ENCODE measurements at regions not wholly inside any gene's neighbourhood (a gene's known extent, or its start where the extent isn't known, plus 50 kb on each side); places are given as distances from the start of the nearest gene placed in this dataset.

GRCh38 chr14:58785701-58786100 lies 147.9 kb downstream of the DACT1 start (continued):
- TF ChIP-seq E4F1 (IDR thresholded peaks at IDR 0.05; ENCODE audit: borderline replicate concordance, partially characterized antibody): no peak

DNA sequence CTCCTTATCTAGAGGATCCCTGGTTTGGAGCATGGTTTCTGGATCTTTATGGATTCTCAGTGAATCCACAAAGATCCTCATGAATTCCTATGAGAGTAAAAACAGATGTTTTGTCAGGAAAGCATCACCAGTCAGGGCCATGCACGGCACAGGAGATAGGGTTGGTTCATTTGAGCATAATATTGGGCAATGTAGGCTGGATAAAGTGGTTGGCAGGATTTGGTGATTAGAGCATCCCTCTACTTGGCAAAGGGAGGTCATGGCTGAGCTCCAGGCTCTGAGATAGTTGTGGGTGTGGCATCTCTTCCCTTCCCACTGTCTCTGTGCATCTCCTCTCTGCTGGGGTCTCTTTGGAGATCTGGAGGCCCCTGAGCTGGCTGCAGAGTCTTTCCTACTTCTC lies 149.8 kb downstream of the DACT1 start:
- no peak overlapping the region for H2AFZ ChIP-seq (ENCODE audit: control insufficient read depth, low read depth, low read length)
- H3K27ac ChIP-seq (ENCODE audit: control insufficient read depth, insufficient read depth): no peak overlapping the region
- CTCF ChIA-PET: no interaction called here
- WGBS (ENCODE audit: insufficient coverage, insufficient replicate concordance, low lambda C conversion rate, missing lambda C conversion rate): 0% methylated on average over 1 of the region's 1 CpG
- intact Hi-C loops (cut with micrococcal nuclease; ENCODE audit: unreplicated experiment) (no loop called here), in situ Hi-C loops (cut with MboI) (no loop called here)
- no peak overlapping the region for H3K4me3 ChIP-seq
- H3K27me3 ChIP-seq (replicated peaks in 1 of 2; ENCODE audit: control insufficient read depth in 2 of 2, insufficient read depth in 2 of 2, low read length in 1 of 2): no peaks in the 10 kb centered on the region; a peak in 1 of 4 replicates
- FAIRE-seq (no peak), ATAC-seq (no peak), DNase-seq (ENCODE audit: low read depth, low spot score) (no peak)
- no peaks in the 10 kb centered on the region for H3K36me3 ChIP-seq (ENCODE audit: control insufficient read depth in 2 of 2, insufficient read depth in 2 of 2, low read length in 1 of 2)
- BruUV-seq (replicated peaks): no TSS peak
- RAD21 ChIA-PET (ENCODE audit: unreplicated experiment): no interaction called here
- H3K4me1 ChIP-seq (ENCODE audit: control insufficient read depth, insufficient read depth, low read length): no peaks in the 10 kb centered on the region
- H4K20me1 ChIP-seq (ENCODE audit: control insufficient read depth, insufficient read depth): no peaks in the 10 kb centered on the region
- H3K79me2 ChIP-seq (ENCODE audit: control insufficient read depth, insufficient read depth, low read length): no peaks in the 10 kb centered on the region
- H3K4me2 ChIP-seq (ENCODE audit: control insufficient read depth, insufficient read depth): no peak overlapping the region
- SMC1A ChIA-PET (ENCODE audit: uncharacterized antibody, unreplicated experiment): no interaction called here
- POLR2A ChIA-PET: no interaction called here
- H3K9me3 ChIP-seq (replicated peaks; ENCODE audit: control insufficient read depth, insufficient read depth, low read length): no peaks in the 10 kb centered on the region
- TF ChIP-seq GATAD2B (conservative IDR thresholded peaks at IDR 0.05; ENCODE audit: low read depth) (no peak), TCF7 (IDR thresholded peaks at IDR 0.05; ENCODE audit: borderline replicate concordance) (no peak), RCOR1 (conservative IDR thresholded peaks at IDR 0.05; ENCODE audit: low read depth, low read length) (no peak), EED (IDR thresholded peaks at IDR 0.05; ENCODE audit: low read depth) (no peak)
- TF ChIP-seq, protein P1, sequence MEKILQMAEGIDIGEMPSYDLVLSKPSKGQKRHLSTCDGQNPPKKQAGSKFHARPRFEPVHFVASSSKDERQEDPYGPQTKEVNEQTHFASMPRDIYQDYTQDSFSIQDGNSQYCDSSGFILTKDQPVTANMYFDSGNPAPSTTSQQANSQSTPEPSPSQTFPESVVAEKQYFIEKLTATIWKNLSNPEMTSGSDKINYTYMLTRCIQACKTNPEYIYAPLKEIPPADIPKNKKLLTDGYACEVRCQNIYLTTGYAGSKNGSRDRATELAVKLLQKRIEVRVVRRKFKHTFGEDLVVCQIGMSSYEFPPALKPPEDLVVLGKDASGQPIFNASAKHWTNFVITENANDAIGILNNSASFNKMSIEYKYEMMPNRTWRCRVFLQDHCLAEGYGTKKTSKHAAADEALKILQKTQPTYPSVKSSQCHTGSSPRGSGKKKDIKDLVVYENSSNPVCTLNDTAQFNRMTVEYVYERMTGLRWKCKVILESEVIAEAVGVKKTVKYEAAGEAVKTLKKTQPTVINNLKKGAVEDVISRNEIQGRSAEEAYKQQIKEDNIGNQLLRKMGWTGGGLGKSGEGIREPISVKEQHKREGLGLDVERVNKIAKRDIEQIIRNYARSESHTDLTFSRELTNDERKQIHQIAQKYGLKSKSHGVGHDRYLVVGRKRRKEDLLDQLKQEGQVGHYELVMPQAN (conservative IDR thresholded peaks at IDR 0.05): no peak
- no peak overlapping the region for H3K9ac ChIP-seq (ENCODE audit: control insufficient read depth, insufficient read depth, low read length)

All from GM12878 (cell line).